B cell (primary cell): ENCODE measurements at regions not wholly inside any gene's neighbourhood (a gene's known extent, or its start where the extent isn't known, plus 50 kb on each side); places are given as distances from the start of the nearest gene placed in this dataset.

Source experiments
- CTCF ChIP-seq: fragments of 200-600 bp; IDR thresholded peaks from one replicate; pipeline ENCODE4 v1.8.0; 2022; ENCODE audit warnings: antibody characterized with exemption, mild to moderate bottlenecking
- EZH2 ChIP-seq: IDR thresholded peaks from 2 replicates; pipeline ENCODE4 v1.6.1; 2012; ENCODE audit warnings: borderline replicate concordance, low read depth, mild to moderate bottlenecking, moderate library complexity, low read length; ENCODE audit not compliant: insufficient read depth, poor library complexity, severe bottlenecking

GRCh38 chr6:67141005-67141404 lies 1434.0 kb upstream of the EYS start:
- no peak for TF ChIP-seq CTCF
- no peak for TF ChIP-seq EZH2
